Muscle of arm (tissue), 1 donor: ENCODE measurements at regions not wholly inside any gene's neighbourhood (a gene's known extent, or its start where the extent isn't known, plus 50 kb on each side); places are given as distances from the start of the nearest gene placed in this dataset.
A peak's percentile ranks its signal among the peaks of the same experiment; 100 is the strongest.

Experiments
- DNase-seq: peaks from one replicate; pipeline ENCODE4 v3.0.0-alpha.2; 2013

DNA sequence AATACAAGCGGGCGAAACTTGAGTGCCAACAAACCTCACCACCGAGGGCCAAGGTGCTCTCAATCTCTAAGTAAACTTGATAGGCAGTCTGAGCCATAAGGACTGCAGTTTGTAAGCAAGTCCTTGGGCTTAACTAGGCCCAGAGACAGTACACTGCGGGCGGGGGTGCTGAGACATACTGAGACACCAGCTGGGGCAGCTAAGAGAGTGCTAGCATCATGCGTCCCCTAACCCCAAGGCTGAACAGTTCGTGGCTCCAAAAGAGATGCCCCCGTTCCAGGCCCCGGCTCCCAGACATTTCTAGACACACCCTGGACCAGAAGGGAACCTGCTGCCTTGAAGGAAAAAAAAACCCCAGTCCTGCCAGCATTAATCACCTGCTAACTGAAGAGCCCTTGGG, 126.8 kb upstream of the PRDX4 start:
- no peak for DNase-seq

DNA sequence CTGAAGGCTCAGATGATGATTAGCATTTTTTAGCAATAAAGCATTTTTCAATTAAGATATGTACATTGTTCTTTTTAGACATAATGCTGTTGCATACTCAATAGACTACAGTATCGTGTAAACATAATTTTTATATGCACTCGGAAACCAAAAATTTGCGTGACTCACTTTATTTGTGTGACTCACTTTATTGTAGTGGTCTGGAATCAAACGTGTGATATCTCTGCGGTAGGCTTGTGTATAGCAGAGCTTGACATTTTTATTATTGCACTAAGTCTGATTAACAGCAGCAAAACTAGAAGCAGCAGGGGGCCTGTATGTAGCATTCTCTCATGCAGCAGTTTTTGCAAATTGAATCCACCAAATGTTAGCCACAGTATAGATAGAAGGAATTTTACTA, 119.1 kb upstream of the PRDX4 start:
- DNase-seq = no peak

DNA sequence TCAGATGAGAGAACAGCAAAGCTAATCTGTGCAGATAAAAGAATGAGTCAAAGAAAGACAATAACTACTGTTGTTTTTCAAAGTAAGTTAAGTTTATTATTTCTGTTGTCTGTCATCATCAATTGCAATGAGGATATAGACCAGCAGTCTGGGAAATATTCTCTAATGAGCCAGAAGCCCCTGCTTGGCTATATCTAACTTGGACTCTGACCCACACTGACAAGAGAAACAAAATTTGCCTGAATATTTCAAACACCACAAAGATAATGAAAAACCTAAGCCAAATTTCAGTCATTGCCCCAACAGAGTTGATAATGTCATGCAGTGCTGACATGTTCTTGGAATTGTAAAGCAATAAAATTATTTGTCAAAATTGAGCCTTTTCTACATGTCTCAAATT, 115.0 kb upstream of the PRDX4 start:
- DNase-seq = no peak

DNA sequence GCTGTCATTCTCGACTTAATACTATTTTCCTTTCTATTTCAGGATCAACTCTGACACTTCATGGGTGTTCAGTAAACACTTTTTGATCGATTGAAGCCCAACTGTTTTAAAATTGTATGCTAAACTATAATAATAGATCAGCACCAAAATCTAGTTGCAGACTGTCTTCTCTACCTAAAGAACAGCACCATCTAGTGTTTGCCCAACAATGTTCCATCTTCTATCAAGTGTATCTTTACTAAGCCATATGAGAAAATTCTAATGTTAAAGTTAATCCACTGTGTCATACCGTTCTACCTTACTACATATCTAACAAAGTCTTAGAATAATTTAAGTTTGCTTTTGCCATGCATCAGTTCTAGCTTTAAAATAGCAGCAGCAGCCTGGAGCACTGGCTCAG, 113.0 kb upstream of the PRDX4 start:
- DNase-seq = peak; percentile 15

DNA sequence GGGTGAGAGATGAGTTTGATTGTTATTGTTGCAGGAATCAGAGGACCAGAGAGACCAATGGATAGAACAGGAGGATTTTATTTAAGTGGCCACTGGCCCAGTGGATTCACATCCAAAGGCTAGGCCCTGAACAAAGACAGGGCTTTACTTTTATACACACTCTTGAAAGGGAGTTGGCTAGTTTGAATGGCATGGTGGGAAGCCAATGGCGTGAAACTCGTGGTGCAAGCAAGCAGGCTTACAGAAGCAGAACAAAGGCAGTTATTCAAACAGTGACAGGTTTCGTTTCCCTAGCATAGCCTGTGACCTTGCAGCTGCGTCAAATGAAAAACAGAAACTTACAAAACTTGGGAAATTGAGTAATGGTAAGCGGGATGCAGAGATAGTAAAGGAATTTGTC, 110.2 kb upstream of the PRDX4 start:
- DNase-seq = no peak

DNA sequence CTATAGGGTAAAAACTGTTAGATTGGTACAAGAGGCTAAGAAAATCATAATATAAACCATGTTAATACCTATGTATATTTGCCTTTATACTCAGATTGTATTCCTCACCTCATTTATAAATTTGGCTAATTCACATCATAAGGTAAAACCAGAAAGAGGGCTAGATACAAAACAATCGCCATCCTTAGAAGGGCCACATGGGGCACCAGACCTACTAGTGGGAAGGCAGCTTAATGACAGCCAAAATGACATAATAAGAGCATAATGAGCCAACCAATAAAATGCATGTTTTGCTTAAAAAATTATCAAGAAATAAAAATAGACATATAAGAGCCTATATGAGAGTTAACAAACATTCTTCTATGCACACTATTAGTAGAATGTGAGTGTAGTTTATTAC, 107.3 kb upstream of the PRDX4 start:
- DNase-seq = no peak

DNA sequence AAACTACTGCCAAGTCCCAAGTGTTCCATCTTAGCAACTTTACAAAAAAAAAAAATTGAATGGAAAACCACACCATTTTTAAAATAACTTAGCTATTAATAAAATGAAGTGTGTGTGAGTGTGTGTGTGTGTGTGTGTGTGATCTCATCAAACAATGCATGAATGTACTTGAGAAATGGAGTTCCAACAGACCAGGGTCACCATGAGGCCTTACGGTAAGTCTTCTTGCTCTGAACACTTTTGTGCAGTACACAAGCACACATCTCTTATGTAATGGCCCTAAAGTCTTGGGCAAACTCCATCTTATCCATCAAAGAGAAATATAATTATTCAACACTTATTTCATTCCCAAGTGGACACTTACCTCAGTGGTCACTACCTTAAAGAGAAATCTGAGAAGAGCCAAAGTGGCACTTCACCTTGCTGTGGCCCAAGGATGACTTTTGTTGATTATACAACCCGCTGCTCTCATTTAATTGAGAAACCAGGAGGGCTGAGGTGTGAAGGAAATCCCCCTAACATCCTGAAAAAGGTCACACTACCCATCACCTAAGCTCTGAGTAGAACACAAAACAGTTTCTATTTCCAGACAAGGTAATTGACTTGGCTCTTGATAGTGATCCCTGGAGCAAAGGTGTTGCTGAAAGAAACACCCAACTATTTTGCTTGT, 96.5 kb upstream of the PRDX4 start:
- DNase-seq = no peak

DNA sequence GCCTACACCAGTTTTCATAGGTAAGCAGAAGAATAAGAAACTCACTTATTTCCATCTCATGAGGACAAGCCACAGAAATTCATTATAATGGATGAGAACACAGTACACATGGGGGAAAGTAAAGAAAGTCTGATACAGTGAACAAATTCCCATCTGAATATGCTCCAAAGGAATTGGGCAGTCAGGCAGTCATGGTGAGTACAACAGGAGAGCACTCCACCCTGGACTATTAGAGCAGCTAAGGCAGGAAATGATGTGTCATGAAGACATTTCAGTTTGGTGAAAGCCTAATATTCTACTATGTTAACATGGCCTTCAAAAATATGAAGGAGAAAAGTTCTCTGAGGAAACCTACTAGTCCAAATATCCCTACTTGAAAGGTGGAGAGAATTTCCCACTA, 92.0 kb upstream of the PRDX4 start:
- no peak for DNase-seq

DNA sequence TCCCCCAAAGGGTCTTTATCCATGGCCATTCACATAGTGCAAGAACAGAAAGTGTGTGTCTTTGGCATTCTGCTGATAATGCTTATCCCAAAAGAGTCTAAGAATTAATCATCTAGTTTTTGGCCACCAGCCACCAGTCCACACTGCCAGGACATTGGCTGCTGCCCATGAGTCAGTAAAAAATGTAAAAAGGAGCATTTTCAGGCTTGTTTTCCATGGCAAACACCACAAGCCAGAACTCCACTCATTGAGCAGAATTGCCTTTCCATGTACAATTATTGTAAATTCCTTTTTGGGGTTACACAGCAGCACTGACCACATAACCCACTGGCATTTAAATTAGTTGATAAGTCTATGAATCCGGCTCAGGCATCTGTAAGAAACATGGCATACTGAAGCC, 89.2 kb upstream of the PRDX4 start:
- DNase-seq = no peak

DNA sequence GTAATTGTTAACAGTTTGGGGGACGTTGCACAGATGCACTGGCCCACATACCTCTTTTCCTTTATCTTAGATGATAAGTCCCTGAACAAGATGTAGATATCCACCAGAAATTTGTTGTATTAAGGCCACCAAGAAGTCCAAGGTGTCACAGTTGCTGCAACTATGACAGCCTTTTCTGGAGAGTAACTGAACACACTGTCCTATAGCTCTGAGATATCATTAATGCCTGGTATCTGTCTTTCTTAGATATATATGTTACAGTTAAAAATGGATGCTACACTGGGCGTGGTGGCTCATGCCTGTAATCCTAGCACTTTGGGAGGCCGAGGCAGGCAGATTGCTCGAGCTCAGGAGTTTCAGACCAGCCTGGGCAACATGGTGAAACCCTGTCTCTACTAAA, 77.8 kb upstream of the PRDX4 start:
- no peak for DNase-seq

DNA sequence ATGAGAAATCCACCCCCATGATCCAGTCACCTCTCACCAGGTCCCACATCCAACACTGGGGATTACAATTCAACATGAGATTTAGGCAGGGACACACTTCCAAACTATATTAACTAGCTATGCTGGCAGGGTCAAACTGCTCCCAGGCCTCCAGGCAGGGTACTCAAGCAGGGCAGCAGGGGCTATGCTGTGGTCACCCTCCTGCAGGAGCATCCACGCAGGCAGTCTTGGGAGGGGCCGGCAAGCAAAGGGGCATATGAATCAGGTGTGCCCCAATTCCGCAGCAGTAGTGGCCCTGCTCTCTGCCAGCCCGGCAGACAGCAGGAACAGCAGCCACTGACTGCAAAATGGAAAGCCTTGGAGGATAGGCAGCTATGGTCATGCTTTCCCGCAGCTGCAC, 74.6 kb upstream of the PRDX4 start:
- no peak for DNase-seq

DNA sequence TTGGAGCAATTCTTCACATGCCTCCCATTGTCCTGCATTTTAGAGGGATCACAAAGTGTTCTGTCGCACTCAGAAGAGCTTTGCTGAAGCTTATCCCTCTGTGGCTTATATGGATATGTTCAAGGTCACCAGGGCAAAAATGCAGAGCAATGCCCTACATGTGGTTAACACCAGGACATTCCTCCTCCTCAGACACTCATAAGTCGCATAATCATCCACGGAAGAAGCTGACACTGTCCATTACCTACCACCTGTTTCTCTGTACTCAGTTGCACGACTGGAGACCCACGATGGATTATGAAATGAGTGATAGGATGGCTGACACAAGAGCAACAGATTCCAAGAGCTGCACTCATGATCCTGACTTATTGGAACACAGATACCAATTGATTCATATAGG, 68.7 kb upstream of the PRDX4 start:
- DNase-seq = no peak

DNA sequence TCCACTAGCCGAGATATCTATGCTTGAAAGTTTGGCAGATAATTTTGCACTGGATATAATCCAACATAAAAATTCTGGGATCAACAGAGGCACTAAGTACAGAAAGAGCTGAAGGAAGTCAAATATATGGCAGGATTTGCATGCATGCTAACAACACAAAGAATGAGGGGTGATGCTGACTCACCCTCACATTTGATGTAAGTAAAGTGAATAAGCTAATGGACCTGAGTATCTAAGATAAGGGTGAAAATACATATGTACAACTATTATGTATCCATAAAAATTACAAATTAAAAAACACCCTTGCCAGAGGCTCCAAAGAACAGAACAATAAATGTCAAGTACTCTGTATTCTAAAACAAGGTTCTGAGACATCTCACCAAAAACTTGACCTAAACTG, 63.8 kb upstream of the PRDX4 start:
- no peak for DNase-seq

DNA sequence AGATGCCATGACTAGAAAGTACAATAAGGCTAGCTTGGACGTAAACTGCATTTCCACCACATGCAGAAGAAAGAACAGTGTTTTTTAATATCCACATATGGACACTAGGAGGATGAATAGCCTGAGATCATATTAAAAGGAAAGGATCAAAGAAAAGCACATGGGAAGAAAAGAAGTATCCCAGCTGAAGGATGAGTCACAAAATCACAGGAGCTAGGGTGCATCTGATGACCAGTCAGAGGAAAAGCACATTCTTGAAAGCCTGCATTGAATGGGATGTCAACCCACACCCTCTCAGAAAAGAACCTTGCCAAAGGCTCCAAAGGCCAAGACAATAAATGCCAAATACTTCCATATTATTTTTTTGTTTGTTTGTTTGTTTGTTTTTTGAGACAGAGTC, 56.8 kb upstream of the PRDX4 start:
- DNase-seq = no peak

DNA sequence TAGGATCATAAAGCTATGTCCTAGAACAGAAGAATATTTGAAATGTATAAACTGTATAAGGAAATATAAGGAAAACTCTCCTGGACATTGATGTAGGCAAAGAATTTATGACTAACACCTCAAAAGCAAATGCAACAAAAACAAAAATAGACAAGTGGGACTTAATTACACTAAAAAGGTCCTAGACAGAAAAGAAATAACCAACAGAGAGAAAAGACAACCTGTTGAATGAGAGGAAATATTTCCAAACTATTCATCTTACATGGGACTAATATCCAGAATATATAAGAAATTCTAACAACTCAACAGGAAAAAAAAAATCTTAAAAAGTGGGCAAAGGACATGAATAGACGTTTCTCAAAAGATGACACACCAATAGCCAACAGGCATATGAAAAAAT, 54.4 kb upstream of the PRDX4 start:
- DNase-seq = no peak

DNA sequence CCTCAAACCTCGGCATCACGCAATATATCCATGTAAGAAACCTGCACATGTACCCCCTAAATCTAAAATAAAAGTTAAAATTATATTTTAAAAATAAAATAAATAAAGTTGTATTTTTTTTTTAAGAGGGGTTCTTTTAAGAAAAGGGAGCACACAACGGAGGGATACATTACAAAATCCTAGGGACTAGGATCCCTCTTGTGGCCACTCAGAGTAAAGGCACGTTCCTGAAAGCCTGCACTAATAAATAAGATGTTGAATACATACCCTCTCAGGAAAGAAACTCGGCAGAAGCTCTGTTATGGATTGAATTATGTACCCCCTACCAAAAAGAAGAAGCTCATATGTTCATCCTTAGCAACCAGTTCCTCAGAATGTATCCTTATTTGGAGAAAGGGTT, 50.9 kb upstream of the PRDX4 start:
- DNase-seq = peak; percentile 6
